ENCODE measurements at regions not wholly inside any gene's neighbourhood (a gene's known extent, or its start where the extent isn't known, plus 50 kb on each side); places are given as distances from the start of the nearest gene placed in this dataset.

GRCh38 chr13:85261757-85262346 is 537.4 kb downstream of the SLITRK6 start:
- peak in 1 of 6 donors; percentile 38 for DNase-seq (ENCODE audit: low read depth in 4 of 6, low spot score in 6 of 6)
- Histone ChIP-seq H3K4me1 (ENCODE audit: control insufficient read depth, insufficient read depth, low read length) (no peaks in the 10 kb centered on the region), H3K27me3 (ENCODE audit: control insufficient read depth, insufficient read depth, low read length) (no peaks in the 10 kb centered on the region), H3K9me3 (ENCODE audit: control insufficient read depth, insufficient read depth, low read length) (no peaks in the 10 kb centered on the region), H3K4me3 (ENCODE audit: low read depth, low read length) (no peak overlapping the region), H3K36me3 (ENCODE audit: control insufficient read depth, insufficient read depth, low read length) (no peaks in the 10 kb centered on the region), H3K27ac (ENCODE audit: low read depth, low read length) (no peak overlapping the region)
- no CpG with 5 or more reads among the region's 1 CpG for WGBS (ENCODE audit: insufficient coverage)

GRCh38 chr13:85260896-85261295 is 538.3 kb downstream of the SLITRK6 start:
- Histone ChIP-seq H3K27me3 (ENCODE audit: control insufficient read depth, insufficient read depth, low read length) (no peaks in the 10 kb centered on the region), H3K4me1 (ENCODE audit: control insufficient read depth, insufficient read depth, low read length) (no peaks in the 10 kb centered on the region), H3K27ac (ENCODE audit: low read depth, low read length) (no peak overlapping the region), H3K4me3 (ENCODE audit: low read depth, low read length) (no peak overlapping the region), H3K36me3 (ENCODE audit: control insufficient read depth, insufficient read depth, low read length) (no peaks in the 10 kb centered on the region), H3K9me3 (ENCODE audit: control insufficient read depth, insufficient read depth, low read length) (no peaks in the 10 kb centered on the region)
- no CpG with 5 or more reads among the region's 1 CpG for WGBS (ENCODE audit: insufficient coverage)
- DNase-seq (ENCODE audit: low read depth in 4 of 6, low spot score in 6 of 6) = no peak

DNA sequence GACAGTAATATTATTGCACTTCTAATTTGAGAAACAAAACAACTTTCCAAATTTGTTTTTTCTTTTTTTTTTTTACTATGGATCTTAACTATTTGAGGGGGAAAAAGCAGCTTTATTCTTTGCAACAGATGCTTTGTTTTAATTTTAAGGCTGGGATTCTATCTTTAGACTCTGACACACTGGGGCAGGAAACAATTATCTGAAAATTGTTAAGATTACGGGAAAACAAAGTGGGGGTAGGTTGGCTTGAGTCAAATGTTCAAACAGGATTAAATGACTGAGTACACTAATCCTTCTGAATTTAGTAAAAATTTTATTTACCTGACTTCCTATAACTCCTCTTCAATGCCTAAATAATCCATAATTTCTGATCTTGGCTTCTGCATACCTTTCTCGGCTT is 543.2 kb downstream of the SLITRK6 start:
- no peaks in the 10 kb centered on the region for H3K36me3 ChIP-seq (ENCODE audit: control insufficient read depth, insufficient read depth, low read length)
- H3K27ac ChIP-seq (ENCODE audit: low read depth, low read length) = no peak overlapping the region
- H3K4me1 ChIP-seq (ENCODE audit: control insufficient read depth, insufficient read depth, low read length) = no peaks in the 10 kb centered on the region
- WGBS (ENCODE audit: insufficient coverage) = 100% methylated on average over 1 of the region's 2 CpGs
- no peak for DNase-seq (ENCODE audit: low read depth in 4 of 6, low spot score in 6 of 6)
- H3K4me3 ChIP-seq (ENCODE audit: low read depth, low read length) = no peak overlapping the region
- no peaks in the 10 kb centered on the region for H3K9me3 ChIP-seq (ENCODE audit: control insufficient read depth, insufficient read depth, low read length)
- no peaks in the 10 kb centered on the region for H3K27me3 ChIP-seq (ENCODE audit: control insufficient read depth, insufficient read depth, low read length)

DNA sequence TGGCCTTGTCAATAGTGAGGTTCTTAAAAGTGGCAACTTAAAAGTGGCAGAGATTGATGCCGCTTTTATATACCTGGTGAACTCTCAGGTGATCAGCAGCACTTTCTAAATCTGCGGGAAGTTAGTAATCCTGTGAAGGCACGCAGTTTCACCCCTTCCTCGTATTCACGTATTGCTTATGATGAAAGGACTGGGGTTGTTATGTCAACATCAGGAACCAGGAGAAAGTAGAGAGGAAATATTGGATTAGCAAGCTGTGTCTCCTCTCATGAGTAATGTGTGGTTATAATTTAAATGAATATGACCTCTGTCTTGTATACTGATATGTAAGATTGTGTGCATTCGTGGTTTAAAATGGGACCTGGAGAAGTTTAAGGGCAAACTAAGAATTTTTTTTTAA is 544.6 kb downstream of the SLITRK6 start:
- H3K36me3 ChIP-seq (ENCODE audit: control insufficient read depth, insufficient read depth, low read length) = no peaks in the 10 kb centered on the region
- no peaks in the 10 kb centered on the region for H3K4me1 ChIP-seq (ENCODE audit: control insufficient read depth, insufficient read depth, low read length)
- H3K27me3 ChIP-seq (ENCODE audit: control insufficient read depth, insufficient read depth, low read length) = no peaks in the 10 kb centered on the region
- no peak overlapping the region for H3K27ac ChIP-seq (ENCODE audit: low read depth, low read length)
- no peaks in the 10 kb centered on the region for H3K9me3 ChIP-seq (ENCODE audit: control insufficient read depth, insufficient read depth, low read length)
- H3K4me3 ChIP-seq (ENCODE audit: low read depth, low read length) = no peak overlapping the region
- DNase-seq (ENCODE audit: low read depth in 4 of 6, low spot score in 6 of 6) = no peak
- 96% methylated on average over 5 of the region's 6 CpGs for WGBS (ENCODE audit: insufficient coverage)

DNA sequence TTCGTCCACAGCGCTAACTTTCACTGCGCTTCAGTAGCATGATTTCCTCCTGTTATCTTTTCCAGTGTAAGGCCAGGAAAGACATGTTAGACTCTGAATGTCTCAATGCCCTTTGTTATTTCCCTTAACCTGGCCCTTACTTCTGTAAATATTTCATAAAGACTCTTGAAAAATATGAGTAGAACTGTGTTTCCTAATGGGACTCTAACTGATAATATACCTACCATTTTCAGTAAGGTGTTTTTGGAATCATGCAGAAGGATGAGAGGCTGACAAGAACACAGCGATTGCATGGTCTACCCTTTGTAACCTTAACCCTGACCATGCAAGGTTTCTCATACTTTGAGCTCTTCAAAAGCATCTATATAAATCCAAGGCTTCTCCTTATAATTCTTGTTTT is 550.1 kb downstream of the SLITRK6 start:
- 98% methylated on average over 3 of the region's 4 CpGs for WGBS (ENCODE audit: insufficient coverage)
- H3K27me3 ChIP-seq (ENCODE audit: control insufficient read depth, insufficient read depth, low read length) = no peaks in the 10 kb centered on the region
- H3K4me1 ChIP-seq (ENCODE audit: control insufficient read depth, insufficient read depth, low read length) = no peaks in the 10 kb centered on the region
- H3K36me3 ChIP-seq (ENCODE audit: control insufficient read depth, insufficient read depth, low read length) = no peaks in the 10 kb centered on the region
- no peak overlapping the region for H3K27ac ChIP-seq (ENCODE audit: low read depth, low read length)
- no peak for DNase-seq (ENCODE audit: low read depth in 4 of 6, low spot score in 6 of 6)
- H3K9me3 ChIP-seq (ENCODE audit: control insufficient read depth, insufficient read depth, low read length) = no peaks in the 10 kb centered on the region
- H3K4me3 ChIP-seq (ENCODE audit: low read depth, low read length) = no peak overlapping the region

- H3K27me3 ChIP-seq (ENCODE audit: control insufficient read depth, insufficient read depth, low read length) = no peaks in the 10 kb centered on the region
- H3K9me3 ChIP-seq (ENCODE audit: control insufficient read depth, insufficient read depth, low read length) = no peaks in the 10 kb centered on the region
- no peak overlapping the region for H3K4me3 ChIP-seq (ENCODE audit: low read depth, low read length)
- no peaks in the 10 kb centered on the region for H3K4me1 ChIP-seq (ENCODE audit: control insufficient read depth, insufficient read depth, low read length)
- no peak overlapping the region for H3K27ac ChIP-seq (ENCODE audit: low read depth, low read length)
- 65% methylated on average over 2 of the region's 3 CpGs for WGBS (ENCODE audit: insufficient coverage)
- DNase-seq (ENCODE audit: low read depth in 4 of 6, low spot score in 6 of 6) = no peak
- no peaks in the 10 kb centered on the region for H3K36me3 ChIP-seq (ENCODE audit: control insufficient read depth, insufficient read depth, low read length)
These were observed 551.4 kb downstream of the SLITRK6 start for GRCh38 chr13:85247780-85248179.

DNA sequence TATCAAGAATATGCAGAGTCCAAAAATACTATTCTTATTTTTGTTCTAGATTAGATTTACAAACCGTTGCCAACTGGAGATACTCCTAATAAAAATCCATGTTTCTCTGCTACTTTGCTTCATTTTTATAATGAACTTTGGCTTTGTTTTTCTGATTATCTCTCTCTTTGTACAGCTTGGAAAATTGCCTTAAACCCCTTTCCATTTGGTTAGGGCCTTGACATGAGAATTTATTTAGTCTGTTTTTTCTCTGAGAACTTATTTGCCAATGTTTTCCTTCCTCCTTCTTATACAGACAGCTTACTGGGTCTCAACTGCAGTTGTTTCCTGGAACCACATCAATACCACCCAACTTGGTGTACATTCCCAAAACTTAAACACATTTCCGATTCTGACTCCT is 555.4 kb downstream of the SLITRK6 start:
- DNase-seq (ENCODE audit: low read depth in 4 of 6, low spot score in 6 of 6) = no peak
- Histone ChIP-seq H3K27me3 (ENCODE audit: control insufficient read depth, insufficient read depth, low read length) (no peaks in the 10 kb centered on the region), H3K36me3 (ENCODE audit: control insufficient read depth, insufficient read depth, low read length) (no peaks in the 10 kb centered on the region), H3K27ac (ENCODE audit: low read depth, low read length) (no peak overlapping the region), H3K4me3 (ENCODE audit: low read depth, low read length) (no peak overlapping the region), H3K9me3 (ENCODE audit: control insufficient read depth, insufficient read depth, low read length) (no peaks in the 10 kb centered on the region), H3K4me1 (ENCODE audit: control insufficient read depth, insufficient read depth, low read length) (no peaks in the 10 kb centered on the region)
- no CpG with 5 or more reads among the region's 2 CpGs for WGBS (ENCODE audit: insufficient coverage)

DNA sequence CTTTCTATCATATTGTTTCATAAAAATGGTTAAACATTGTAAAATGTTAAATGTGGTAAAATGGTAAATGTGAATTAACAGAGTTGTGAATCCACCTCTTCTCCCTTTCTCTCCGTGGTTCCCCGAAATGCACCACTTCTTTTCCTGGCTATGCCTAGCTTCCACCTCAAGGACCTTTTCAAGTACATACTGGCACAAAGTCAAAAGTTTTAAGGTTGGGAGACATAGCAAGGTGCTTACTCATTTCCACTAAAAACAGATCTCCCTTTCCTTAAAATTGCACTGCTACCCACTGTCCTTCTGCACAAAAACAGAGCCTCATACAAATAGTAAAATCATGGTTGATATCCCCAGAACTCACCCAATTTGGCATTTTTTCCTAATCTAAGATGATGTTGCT is 558.2 kb downstream of the SLITRK6 start:
- H3K4me3 ChIP-seq (ENCODE audit: low read depth, low read length) = no peak overlapping the region
- H3K9me3 ChIP-seq (ENCODE audit: control insufficient read depth, insufficient read depth, low read length) = no peaks in the 10 kb centered on the region
- no CpG with 5 or more reads among the region's 2 CpGs for WGBS (ENCODE audit: insufficient coverage)
- no peaks in the 10 kb centered on the region for H3K36me3 ChIP-seq (ENCODE audit: control insufficient read depth, insufficient read depth, low read length)
- H3K27ac ChIP-seq (ENCODE audit: low read depth, low read length) = no peak overlapping the region
- H3K4me1 ChIP-seq (ENCODE audit: control insufficient read depth, insufficient read depth, low read length) = no peaks in the 10 kb centered on the region
- no peaks in the 10 kb centered on the region for H3K27me3 ChIP-seq (ENCODE audit: control insufficient read depth, insufficient read depth, low read length)
- no peak for DNase-seq (ENCODE audit: low read depth in 4 of 6, low spot score in 6 of 6)

DNA sequence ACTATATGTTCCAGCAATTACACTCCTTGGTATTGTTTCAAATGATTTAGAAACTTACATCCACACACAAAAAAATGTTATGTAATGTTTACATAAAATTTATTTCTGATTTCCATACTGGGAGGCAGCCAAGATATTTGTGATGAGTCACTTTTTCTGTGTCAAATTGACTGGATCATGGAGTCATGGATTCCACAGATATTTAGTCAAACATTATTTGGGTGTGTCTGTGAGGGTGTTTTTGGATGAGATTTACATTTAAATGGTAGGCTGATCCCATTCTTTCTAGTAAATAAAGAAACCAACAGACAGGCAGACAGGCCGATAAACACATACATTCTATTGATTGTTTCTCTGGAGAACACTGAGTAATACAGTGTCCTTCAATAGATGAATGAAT is 562.8 kb downstream of the SLITRK6 start:
- no peak for DNase-seq (ENCODE audit: low read depth in 4 of 6, low spot score in 6 of 6)
- Histone ChIP-seq H3K27me3 (ENCODE audit: control insufficient read depth, insufficient read depth, low read length) (no peaks in the 10 kb centered on the region), H3K27ac (ENCODE audit: low read depth, low read length) (no peak overlapping the region), H3K36me3 (ENCODE audit: control insufficient read depth, insufficient read depth, low read length) (no peaks in the 10 kb centered on the region), H3K4me1 (ENCODE audit: control insufficient read depth, insufficient read depth, low read length) (no peaks in the 10 kb centered on the region), H3K9me3 (ENCODE audit: control insufficient read depth, insufficient read depth, low read length) (no peaks in the 10 kb centered on the region), H3K4me3 (ENCODE audit: low read depth, low read length) (no peak overlapping the region)
- no CpG with 5 or more reads among the region's 1 CpG for WGBS (ENCODE audit: insufficient coverage)

- Histone ChIP-seq H3K27ac (ENCODE audit: low read depth, low read length) (no peak overlapping the region), H3K4me3 (ENCODE audit: low read depth, low read length) (no peak overlapping the region), H3K27me3 (ENCODE audit: control insufficient read depth, insufficient read depth, low read length) (no peaks in the 10 kb centered on the region), H3K9me3 (ENCODE audit: control insufficient read depth, insufficient read depth, low read length) (no peaks in the 10 kb centered on the region), H3K4me1 (ENCODE audit: control insufficient read depth, insufficient read depth, low read length) (no peaks in the 10 kb centered on the region), H3K36me3 (ENCODE audit: control insufficient read depth, insufficient read depth, low read length) (no peaks in the 10 kb centered on the region)
- WGBS (ENCODE audit: insufficient coverage) = no CpG with 5 or more reads among the region's 4 CpGs
- peak in 1 of 6 donors; percentile 21 for DNase-seq (ENCODE audit: low read depth in 4 of 6, low spot score in 6 of 6)
These were observed 568.5 kb downstream of the SLITRK6 start for GRCh38 chr13:85230691-85231093.

Data from spinal cord (tissue), 9 donors.